ENCODE measurements at regions not wholly inside any gene's neighbourhood (a gene's known extent, or its start where the extent isn't known, plus 50 kb on each side); places are given as distances from the start of the nearest gene placed in this dataset.

GRCh38 chr6:103721923-103722322 is 1137.8 kb downstream of the HACE1 start:
- H3K36me3 ChIP-seq (ENCODE audit: control insufficient read depth in 2 of 4, insufficient read depth in 4 of 4, low read length in 3 of 4) = no peaks in the 10 kb centered on the region
- no peak overlapping the region for H3K4ac ChIP-seq (replicated peaks; ENCODE audit: insufficient read length, low read depth, low read length)
- no peaks in the 10 kb centered on the region for H3K27me3 ChIP-seq (replicated peaks in 1 of 4; ENCODE audit: control insufficient read depth in 3 of 4, extremely low read depth in 1 of 4, insufficient read depth in 3 of 4, low read length in 3 of 4)
- H2BK120ac ChIP-seq (replicated peaks; ENCODE audit: low read depth, low read length) = no peak overlapping the region
- FAIRE-seq (no peak), DNase-seq (ENCODE audit: low read depth in 1 of 2, low spot score in 2 of 2) (no peak)
- ChIA-PET POLR2A (ENCODE audit: partially characterized antibody) (no interaction called here), CTCF (ENCODE audit: partially characterized antibody) (interaction anchor here (1.3 to 1.7 kb wide), 3 partner anchors 10 to 23 kb away, joined by 3 to 5 read pairs (median 5); no protein-coding TSS in a partner anchor)
- H3K18ac ChIP-seq (ENCODE audit: extremely low read depth, low read length) = no peak overlapping the region
- no peak overlapping the region for H2BK5ac ChIP-seq (ENCODE audit: low read depth, low read length)
- no peak overlapping the region for H2AK5ac ChIP-seq (ENCODE audit: low read depth, low read length)
- H3K4me3 ChIP-seq (ENCODE audit: extremely low read depth in 1 of 4, insufficient read depth in 2 of 4, low read depth in 3 of 4, low read length in 4 of 4) = no peak overlapping the region
- no peak overlapping the region for H3K56ac ChIP-seq (replicated peaks; ENCODE audit: insufficient read length, low read depth, low read length)
- H3K79me1 ChIP-seq (ENCODE audit: low read depth, low read length) = no peaks in the 10 kb centered on the region
- H2AFZ ChIP-seq (ENCODE audit: low read length) = no peak overlapping the region
- H3K4me2 ChIP-seq (ENCODE audit: insufficient read depth in 1 of 2, low read depth in 2 of 2, low read length in 2 of 2) = no peak overlapping the region
- no peak overlapping the region for H2BK20ac ChIP-seq (ENCODE audit: low read length)
- 92% methylated on average over 2 of the region's 2 CpGs; no CpG with 5 or more reads in 1 of the 2 experiments for WGBS, 2 experiments (ENCODE audit: extremely low coverage in 1 of 2, insufficient coverage in 1 of 2, insufficient read length in 1 of 2, insufficient replicate concordance in 2 of 2, low coverage in 1 of 2, low lambda C conversion rate in 2 of 2, missing lambda C conversion rate in 1 of 2)
- H2BK12ac ChIP-seq (ENCODE audit: low read depth, low read length) = no peak overlapping the region
- no peak overlapping the region for H4K91ac ChIP-seq (replicated peaks; ENCODE audit: insufficient read length, low read length)
- H3K9ac ChIP-seq (replicated peaks in 1 of 4; ENCODE audit: extremely low read depth in 1 of 4, low read depth in 3 of 4, low read length in 3 of 4) = no peak overlapping the region
- H3K27ac ChIP-seq (ENCODE audit: low read depth, low read length) = no peak overlapping the region
- no peak overlapping the region for H3K23ac ChIP-seq (ENCODE audit: insufficient read length)
- H3K4me1 ChIP-seq (replicated peaks in 1 of 4; ENCODE audit: control insufficient read depth in 3 of 4, insufficient read depth in 4 of 4, low read length in 3 of 4) = no peaks in the 10 kb centered on the region
- no peak overlapping the region for H4K5ac ChIP-seq (ENCODE audit: insufficient read length, low read depth, low read length)
- H3K9me3 ChIP-seq (ENCODE audit: insufficient read depth in 2 of 2, low read depth in 1 of 2, low read length in 1 of 2) = no peaks in the 10 kb centered on the region
- H3K23me2 ChIP-seq (ENCODE audit: low read depth, low read length) = no peaks in the 10 kb centered on the region
- no peaks in the 10 kb centered on the region for H4K20me1 ChIP-seq (replicated peaks in 1 of 2; ENCODE audit: control insufficient read depth in 1 of 2, insufficient read depth in 2 of 2, low read length in 2 of 2)
- no peak overlapping the region for H2BK15ac ChIP-seq (ENCODE audit: low read length)
- H4K8ac ChIP-seq (ENCODE audit: extremely low read depth, insufficient read depth, low read length) = no peak overlapping the region
- H3K14ac ChIP-seq (ENCODE audit: insufficient read length) = no peak overlapping the region
- H3K79me2 ChIP-seq (ENCODE audit: control insufficient read depth in 1 of 2, insufficient read depth in 2 of 2, low read length in 2 of 2) = no peaks in the 10 kb centered on the region
- TF ChIP-seq SIRT6 (IDR thresholded peaks at IDR 0.05; ENCODE audit: low read length) (no peak), CBX8 (IDR thresholded peaks at IDR 0.05; ENCODE audit: borderline replicate concordance, low read depth, low read length) (no peak), TBP (IDR thresholded peaks at IDR 0.05; ENCODE audit: low read depth, low read length) (no peak), SAP30 (IDR thresholded peaks at IDR 0.05; ENCODE audit: insufficient read depth, insufficient replicate concordance, low read length) (no peak), ASH2L (IDR thresholded peaks at IDR 0.05; ENCODE audit: low read length) (no peak), KDM4A (IDR thresholded peaks at IDR 0.05; ENCODE audit: low read depth, low read length, severe bottlenecking) (no peak), HDAC2 (IDR thresholded peaks at IDR 0.05; ENCODE audit: borderline replicate concordance in 1 of 2, low read depth in 2 of 2, low read length in 2 of 2) (no peak), CREB1 (IDR thresholded peaks at IDR 0.05) (no peak), CTBP2 (IDR thresholded peaks at IDR 0.05; ENCODE audit: borderline replicate concordance, insufficient read depth, insufficient read length, low read length) (no peak), MAX (IDR thresholded peaks at IDR 0.05) (no peak), TAF1 (IDR thresholded peaks at IDR 0.05; ENCODE audit: low read depth, low read length) (no peak), MAFK (IDR thresholded peaks at IDR 0.05; ENCODE audit: low read depth, low read length) (no peak), JUN (IDR thresholded peaks at IDR 0.05; ENCODE audit: low read depth, low read length) (no peak), EGR1 (IDR thresholded peaks at IDR 0.05; ENCODE audit: borderline replicate concordance, low read depth, low read length) (no peak), SP4 (IDR thresholded peaks at IDR 0.05; ENCODE audit: low read length) (no peak), SUZ12 (IDR thresholded peaks at IDR 0.05; ENCODE audit: low read length) (no peak)

Data from H1 (cell line).